ENCODE measurements at regions not wholly inside any gene's neighbourhood (a gene's known extent, or its start where the extent isn't known, plus 50 kb on each side); places are given as distances from the start of the nearest gene placed in this dataset.

DNA sequence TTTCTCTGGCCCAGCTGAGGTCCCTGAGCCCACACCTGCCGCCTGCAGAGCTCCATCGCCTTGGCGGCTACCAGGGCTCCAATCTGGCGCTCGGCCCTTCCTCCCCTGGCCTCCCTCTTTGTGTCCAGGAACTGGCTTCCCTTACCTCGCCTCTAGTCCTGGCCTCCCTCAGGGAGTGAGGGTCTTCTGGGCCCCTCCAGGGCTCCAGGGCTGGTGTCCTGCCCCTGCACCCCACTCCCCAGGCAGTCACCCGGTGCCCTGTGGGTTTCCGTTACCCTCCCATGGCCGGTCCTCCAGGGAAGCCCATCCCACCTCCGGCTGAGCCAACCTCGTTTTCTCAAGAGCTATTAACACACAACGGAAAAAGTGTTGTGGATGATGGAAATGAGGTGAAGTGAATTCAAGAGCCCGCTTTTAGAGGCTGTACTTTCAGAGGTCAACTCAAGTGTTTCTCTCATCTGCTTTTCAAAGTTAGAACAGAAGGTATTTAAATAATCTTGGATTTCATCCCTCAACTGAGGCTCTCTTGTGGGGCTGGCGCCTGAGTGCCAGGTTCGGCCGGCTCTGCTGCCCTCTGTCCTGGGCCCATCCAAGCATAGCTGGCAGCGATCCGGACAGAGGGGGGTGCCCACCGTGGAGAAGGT lies 131.9 kb downstream of the ASB1 start:
- no peak overlapping the region for H3K27ac ChIP-seq

DNA sequence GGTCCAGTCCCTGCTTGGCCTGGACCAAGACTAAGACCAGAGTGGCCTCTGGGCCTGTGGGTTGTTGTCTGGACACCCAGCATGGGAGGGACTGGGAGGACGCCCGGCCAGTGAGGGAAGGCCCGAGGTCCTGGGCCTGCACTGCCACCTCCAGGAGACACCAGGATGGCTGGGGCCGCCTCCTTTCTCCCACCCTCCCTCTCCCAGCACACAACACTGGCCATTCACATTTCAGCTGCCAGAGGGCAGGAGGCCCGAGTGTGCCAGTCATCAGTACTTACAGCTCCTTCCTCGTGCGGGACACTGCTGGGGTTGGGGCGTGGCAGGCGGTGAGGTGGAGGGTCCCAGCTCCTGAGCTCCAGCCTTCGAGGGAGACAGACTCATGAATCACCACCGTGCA lies 133.5 kb downstream of the ASB1 start:
- Histone ChIP-seq H3K4me3 (no peak overlapping the region), H3K27ac (no peak overlapping the region), H3K27me3 (no peaks in the 10 kb centered on the region), H3K9me3 (no peaks in the 10 kb centered on the region), H3K36me3 (no peaks in the 10 kb centered on the region), H3K4me1 (ENCODE audit: insufficient read depth) (no peaks in the 10 kb centered on the region)
- DNase-seq = no peak
- TF ChIP-seq EP300 (IDR thresholded peaks at IDR 0.05) (no peak), POLR2A (IDR thresholded peaks at IDR 0.05) (no peak), CTCF (IDR thresholded peaks at IDR 0.05) (no peak)
- intact Hi-C loops (cut with DNase I) = no loop called here
- WGBS, 3 donors = 68 to 83% (median 80%) methylated on average over 11 of the region's 11 CpGs

More for the DNA sequence above, 131.9 kb downstream of the ASB1 start:
- H3K36me3 ChIP-seq = no peaks in the 10 kb centered on the region
- H3K4me3 ChIP-seq = no peak overlapping the region
- no peak for DNase-seq
- TF ChIP-seq EP300 (IDR thresholded peaks at IDR 0.05) (no peak), POLR2A (IDR thresholded peaks at IDR 0.05) (no peak), CTCF (IDR thresholded peaks at IDR 0.05) (no peak)
- no peaks in the 10 kb centered on the region for H3K9me3 ChIP-seq
- H3K27me3 ChIP-seq = no peaks in the 10 kb centered on the region
- no peaks in the 10 kb centered on the region for H3K4me1 ChIP-seq (ENCODE audit: insufficient read depth)
- intact Hi-C loops (cut with DNase I) = no loop called here
- WGBS, 3 donors = 90 to 95% (median 91%) methylated on average over 19 of the region's 19 CpGs

DNA sequence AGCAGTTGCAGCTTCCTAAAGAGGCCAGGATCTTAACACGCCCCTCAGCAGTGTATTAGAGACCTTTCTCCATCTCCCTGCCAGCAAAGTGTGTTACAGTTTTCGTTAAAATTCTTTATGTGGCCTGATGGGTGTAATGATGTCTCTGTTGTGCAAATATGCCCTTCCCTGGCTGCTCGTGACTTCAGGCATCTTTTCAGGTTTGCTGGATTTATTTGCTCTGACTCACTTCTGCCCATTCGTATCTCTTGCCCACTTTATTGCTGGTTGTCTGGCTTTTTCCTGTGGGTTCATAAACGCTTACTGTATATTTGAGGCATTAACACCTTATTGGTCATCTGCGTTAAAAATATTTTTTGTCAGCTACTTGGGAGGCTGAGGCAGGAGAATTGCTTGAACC lies 134.5 kb downstream of the ASB1 start:
- no peak for TF ChIP-seq CTCF (IDR thresholded peaks at IDR 0.05)
- no peak for TF ChIP-seq EP300 (IDR thresholded peaks at IDR 0.05)
- TF ChIP-seq POLR2A (IDR thresholded peaks at IDR 0.05) = no peak

GRCh38 chr2:238562446-238562845 lies 135.7 kb downstream of the ASB1 start:
- no peaks in the 10 kb centered on the region for H3K36me3 ChIP-seq
- WGBS, 3 donors = 58 to 71% (median 62%) methylated on average over 8 of the region's 8 CpGs
- H3K27me3 ChIP-seq = no peaks in the 10 kb centered on the region
- no peaks in the 10 kb centered on the region for H3K4me1 ChIP-seq (ENCODE audit: insufficient read depth)
- H3K27ac ChIP-seq = no peak overlapping the region
- DNase-seq = no peak
- H3K9me3 ChIP-seq = no peaks in the 10 kb centered on the region
- no peak for TF ChIP-seq EP300 (IDR thresholded peaks at IDR 0.05)
- TF ChIP-seq POLR2A (IDR thresholded peaks at IDR 0.05) = no peak
- TF ChIP-seq CTCF (IDR thresholded peaks at IDR 0.05) = no peak
- H3K4me3 ChIP-seq = no peak overlapping the region
- intact Hi-C loops (cut with DNase I) = no loop called here

More for the DNA sequence above, 134.5 kb downstream of the ASB1 start:
- 77 to 86% (median 83%) methylated on average over 6 of the region's 6 CpGs for WGBS, 3 donors
- Histone ChIP-seq H3K27me3 (no peaks in the 10 kb centered on the region), H3K27ac (no peak overlapping the region), H3K4me1 (ENCODE audit: insufficient read depth) (no peaks in the 10 kb centered on the region), H3K9me3 (no peaks in the 10 kb centered on the region), H3K4me3 (no peak overlapping the region), H3K36me3 (no peaks in the 10 kb centered on the region)
- no peak for DNase-seq
- intact Hi-C loops (cut with DNase I) = no loop called here

Data from ovary (tissue), 7 donors.